HG02884 (cell line): ENCODE measurements at regions not wholly inside any gene's neighbourhood (a gene's known extent, or its start where the extent isn't known, plus 50 kb on each side); places are given as distances from the start of the nearest gene placed in this dataset.
A peak's percentile ranks its signal among the peaks of the same experiment; 100 is the strongest.
"Not testable (repeated sequence)": the region's sequence is repeated elsewhere in the genome, so short reads cannot be mapped to it uniquely, and the experiment has no call there.

Source experiments
- ATAC-seq: cut with Tn5 transposase; IDR thresholded peaks from one replicate; pipeline ENCODE4 v1.9.1; 2021; ENCODE audit warnings: mild to moderate bottlenecking, moderate library complexity; ENCODE audit not compliant: unreplicated experiment

- ATAC-seq = no peak
Observed at GRCh38 chr5:90071656-90072055, 337.9 kb downstream of the CETN3 start.

DNA sequence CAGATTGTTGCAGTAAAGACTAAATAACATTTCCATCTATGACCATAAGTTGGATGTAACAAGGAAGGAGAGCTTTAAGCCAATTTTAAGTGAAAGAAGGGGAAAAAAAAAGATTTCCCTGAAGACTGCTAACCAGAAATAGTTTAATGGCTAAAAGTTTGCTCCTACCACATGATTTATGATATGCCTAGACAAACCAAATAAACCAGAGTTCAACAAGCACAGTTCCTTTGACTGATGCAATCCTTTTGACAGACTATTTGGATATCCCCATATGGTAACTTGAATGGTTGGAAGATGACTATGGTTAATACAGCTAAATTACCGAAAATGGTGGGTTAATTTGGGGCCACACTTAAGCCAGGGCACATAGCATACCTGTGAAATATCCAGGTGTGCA, 338.5 kb downstream of the CETN3 start:
- ATAC-seq = no peak

- no peak for ATAC-seq
Observed at GRCh38 chr5:90066920-90067319, 342.6 kb downstream of the CETN3 start.

DNA sequence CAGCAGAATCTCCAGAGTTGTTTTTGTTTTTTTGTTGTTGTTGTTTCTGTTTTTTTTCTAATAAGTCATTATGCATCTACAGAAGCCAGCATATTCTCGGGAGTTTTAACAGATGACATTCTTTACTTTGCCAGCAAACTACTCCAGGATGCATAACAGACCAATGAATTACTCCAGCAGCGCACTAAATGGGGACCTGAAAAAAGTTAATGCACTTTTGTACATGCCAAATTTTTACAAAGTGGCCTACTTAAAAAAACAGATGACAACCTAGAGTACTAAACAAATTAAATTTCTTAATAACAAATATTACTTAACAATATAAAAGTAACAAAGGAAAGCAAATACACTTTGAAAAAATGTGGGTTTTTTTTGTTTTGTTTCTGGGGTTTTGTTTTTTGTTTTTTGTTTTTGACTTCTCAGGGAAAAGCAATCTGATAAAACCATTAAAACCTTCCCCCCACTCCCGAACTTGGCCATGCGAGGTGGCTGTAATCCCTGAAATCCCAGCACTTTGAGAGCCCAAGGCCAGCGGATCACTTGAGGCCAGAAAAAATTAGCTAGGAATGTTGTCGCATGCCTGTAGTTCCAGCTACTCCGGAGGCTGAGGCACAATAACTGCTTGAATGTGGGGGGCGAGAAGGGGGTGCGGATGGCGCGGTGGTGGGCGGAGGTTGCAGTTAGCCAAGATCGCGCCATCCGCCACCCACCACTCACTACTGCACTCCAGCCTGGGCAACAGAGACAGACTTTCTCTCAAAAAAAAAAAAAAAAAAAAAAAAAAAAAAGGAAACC, 352.4 kb downstream of the CETN3 start:
- no peak for ATAC-seq

- ATAC-seq = no peak
Observed at GRCh38 chr5:90055831-90056328, 353.7 kb downstream of the CETN3 start.

GRCh38 chr5:90054612-90055011, 354.9 kb downstream of the CETN3 start:
- ATAC-seq = no peak

- no peak for ATAC-seq
Observed at GRCh38 chr5:90051756-90052155, 357.8 kb downstream of the CETN3 start.

DNA sequence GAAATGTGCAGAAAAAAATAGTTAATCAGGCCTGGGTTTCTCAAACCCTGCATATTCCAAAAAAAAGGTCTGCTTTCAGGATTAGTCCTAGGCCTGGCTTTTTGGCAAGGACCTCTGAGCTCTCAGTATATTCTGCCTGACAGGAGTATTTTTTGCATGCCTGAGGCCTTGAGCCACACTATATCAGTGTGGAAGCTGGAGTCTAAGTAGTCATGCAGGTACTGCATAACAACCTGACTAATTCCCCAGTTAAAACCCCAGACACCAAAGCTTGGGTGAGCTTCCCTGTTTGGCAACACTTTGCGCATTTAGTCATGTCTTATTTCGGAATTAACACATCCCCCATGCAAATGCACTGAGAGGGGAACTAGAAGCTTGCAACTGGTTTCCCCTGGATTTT, 359.5 kb downstream of the CETN3 start:
- ATAC-seq = no peak

- no peak for ATAC-seq
Observed at GRCh38 chr5:90047113-90047512, 362.4 kb downstream of the CETN3 start.

DNA sequence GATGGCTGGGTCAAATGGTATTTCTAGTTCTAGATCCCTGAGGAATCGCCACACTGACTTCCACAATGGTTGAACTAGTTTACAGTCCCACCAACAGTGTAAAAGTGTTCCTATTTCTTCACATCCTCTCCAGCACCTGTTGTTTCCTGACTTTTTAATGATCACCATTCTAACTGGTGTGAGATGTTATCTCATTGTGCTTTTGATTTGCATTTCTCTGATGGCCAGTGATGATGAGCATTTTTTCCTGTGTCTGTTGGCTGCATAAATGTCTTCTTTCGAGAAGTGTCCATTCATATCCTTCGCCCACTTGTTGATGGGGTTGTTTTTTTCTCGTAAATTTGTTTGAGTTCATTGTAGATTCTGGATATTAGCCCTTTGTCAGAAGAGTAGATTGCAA, 369.5 kb downstream of the CETN3 start:
- ATAC-seq = not testable (repeated sequence)

- no peak for ATAC-seq
Observed at GRCh38 chr5:90037646-90038045, 371.9 kb downstream of the CETN3 start.

DNA sequence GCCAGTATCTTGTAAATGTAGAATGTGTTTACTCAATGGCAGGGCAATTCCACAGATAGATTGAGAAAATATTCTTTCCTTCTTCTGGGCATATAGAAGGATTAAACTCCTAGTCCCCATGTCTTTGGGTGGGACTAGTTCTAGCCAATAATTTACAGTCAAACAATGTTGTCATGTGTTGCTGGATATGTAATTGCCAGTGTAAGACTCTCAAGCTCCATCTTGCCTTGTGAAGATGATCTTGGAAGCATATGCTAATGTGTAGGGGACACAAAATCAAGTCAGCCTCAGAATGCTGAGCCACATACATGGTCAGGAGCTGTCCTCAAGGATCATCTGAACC, 386.9 kb downstream of the CETN3 start:
- no peak for ATAC-seq

DNA sequence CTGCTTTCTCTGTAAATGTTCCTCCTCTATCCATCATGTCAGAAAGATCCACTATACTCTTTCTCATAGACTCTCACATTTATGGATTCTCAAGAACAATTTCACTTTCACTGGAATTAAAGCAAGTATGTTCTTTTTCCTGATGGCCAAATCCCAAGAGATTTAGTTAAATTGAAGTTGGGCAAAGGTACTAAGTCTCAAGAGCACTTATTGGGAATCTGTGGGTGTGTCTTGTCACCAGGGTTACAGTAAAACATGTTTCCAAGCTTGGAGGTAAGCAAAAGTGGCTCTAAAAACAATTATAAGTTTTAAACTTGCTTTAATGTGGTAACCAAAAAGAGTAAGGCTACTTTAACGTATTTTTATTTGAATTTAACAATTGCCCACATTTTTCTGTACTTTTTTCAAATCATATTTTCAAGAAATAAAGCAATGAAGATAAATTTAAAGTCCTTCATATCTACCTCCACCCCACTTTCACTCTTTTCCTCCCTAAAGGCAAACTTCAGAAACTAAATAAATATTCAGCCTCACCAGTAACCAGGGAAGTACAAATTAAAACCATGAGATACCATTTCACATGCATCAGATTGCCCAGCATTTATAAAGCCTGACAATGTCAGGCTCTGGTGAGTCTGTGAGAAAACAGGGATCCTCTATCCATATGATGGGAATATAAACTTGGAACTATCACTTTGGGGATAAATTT, 387.4 kb downstream of the CETN3 start:
- ATAC-seq = no peak

- ATAC-seq = peak; percentile 97
Observed at GRCh38 chr5:90020575-90021538, 388.7 kb downstream of the CETN3 start.

DNA sequence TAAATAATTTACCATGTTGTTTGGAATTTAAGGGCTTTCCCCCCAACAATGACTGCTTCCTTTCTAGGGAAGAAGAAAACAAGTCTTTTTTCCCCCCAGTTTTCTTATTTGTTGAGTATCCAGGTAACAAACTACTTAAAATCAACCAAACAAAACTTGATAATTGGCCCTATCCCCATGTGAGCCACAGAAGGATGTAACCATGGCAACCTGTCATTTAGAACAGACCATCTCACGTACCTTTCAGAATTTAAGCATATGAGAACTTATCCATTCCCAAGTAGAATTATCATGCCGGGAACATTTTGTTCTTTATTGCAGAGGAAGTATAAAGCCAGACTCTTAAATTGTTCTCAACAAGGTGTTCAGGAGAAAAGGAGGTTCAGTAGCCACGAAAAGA, 392.3 kb downstream of the CETN3 start:
- no peak for ATAC-seq

DNA sequence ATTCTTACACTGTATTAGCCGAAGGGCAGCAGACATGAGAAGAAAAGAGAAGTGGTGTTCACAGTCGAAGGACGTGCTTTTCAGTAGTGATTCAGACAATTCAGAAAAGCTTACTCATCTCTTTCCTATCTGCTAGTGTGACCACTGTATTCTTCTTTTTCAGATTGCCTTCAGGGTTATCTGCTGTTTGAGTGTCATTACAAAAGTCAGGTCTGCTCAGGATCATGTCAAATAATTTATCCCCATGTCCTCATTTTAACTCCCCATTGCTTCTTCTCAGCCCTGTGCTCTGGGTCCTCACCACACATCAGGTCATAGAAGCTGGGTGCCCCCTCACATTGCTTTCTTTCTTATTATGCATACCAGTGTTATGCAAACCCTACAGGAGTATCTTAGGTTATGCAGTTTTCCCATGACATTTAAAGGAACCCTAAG, 394.0 kb downstream of the CETN3 start:
- peak; percentile 76 for ATAC-seq

GRCh38 chr5:90014420-90014819, 395.1 kb downstream of the CETN3 start:
- peak; percentile 79 for ATAC-seq

DNA sequence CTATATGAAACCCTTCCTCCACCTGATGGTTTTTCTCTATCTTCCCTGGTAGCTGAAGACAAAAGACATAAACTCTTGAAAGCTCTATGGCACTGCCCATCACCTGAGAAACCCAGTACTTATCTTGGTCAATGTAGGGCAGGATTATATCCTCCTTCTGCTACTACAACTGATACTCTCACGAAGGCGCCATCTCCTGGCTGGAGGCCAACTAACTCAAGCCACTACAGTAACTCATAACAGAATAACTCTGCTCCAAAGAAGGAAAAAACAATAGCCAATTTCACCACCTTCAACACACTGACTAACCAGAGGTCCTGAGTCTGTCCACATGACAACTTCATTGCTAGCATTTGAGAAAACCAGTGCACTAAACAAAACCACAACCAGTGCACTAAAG, 409.2 kb downstream of the CETN3 start:
- no peak for ATAC-seq

DNA sequence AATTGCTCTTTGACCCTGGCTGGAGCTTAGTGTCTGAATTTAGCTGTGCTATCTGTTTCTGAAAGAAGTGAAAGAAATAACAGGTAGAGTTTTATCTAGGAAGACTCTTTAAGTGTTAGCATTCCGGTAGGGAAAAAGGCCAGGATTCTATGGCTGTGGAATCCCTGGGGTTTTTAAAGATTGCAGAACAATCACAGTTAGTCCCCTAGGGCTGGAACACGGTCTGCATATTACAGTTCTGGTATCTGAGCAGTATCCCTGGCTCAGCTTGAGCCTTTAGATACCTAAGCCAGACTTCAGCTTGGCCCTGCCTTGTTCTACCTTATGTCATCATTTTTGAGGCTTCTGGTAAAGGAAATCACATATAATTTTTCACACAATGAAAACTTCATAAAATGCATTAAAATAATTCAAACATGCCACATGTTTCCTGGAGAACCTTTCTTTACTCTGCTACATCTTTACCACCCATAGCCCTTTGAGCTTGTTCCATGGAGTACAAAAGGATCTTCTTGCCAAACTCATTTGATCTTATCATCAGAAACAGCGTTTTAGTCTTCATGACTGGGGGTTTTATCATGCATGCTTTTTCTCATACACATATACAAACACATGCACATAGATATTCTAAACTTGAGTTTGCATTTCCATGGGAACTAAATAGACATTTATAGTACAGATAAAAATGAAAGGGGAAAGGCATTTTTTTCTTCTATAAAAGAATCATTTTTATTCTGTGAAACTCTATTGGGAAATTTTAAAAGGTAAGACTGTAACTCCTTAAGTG, 410.8 kb downstream of the CETN3 start:
- ATAC-seq = no peak

- ATAC-seq = no peak
Observed at GRCh38 chr5:89996890-89997289, 412.7 kb downstream of the CETN3 start.
